NAMALWA (cell line): ENCODE measurements at regions not wholly inside any gene's neighbourhood (a gene's known extent, or its start where the extent isn't known, plus 50 kb on each side); places are given as distances from the start of the nearest gene placed in this dataset.
"Not testable (repeated sequence)": the region's sequence is repeated elsewhere in the genome, so short reads cannot be mapped to it uniquely, and the experiment has no call there.

Experiments
- DNase-seq: peaks from one replicate; pipeline ENCODE4 v3.0.0-alpha.2; 2015; ENCODE audit warnings: low spot score

DNA sequence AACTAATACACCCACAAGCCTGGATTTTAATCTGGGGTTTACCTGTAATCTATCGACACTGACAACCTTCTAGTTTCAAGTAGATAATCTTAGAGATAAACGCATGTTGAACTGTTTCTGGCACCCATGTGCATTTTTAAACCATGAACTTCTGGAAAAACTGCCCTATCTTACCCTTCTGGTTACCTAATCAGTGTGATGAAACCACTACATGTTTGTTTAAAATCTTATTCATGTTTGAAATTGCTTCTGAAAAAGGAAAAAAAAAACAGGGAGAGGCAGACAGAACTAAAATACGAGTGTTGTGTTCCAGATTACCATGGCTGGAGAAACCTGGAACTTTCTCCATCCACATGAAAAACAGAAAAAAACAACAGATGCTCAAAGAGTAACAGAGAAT lies 139.3 kb downstream of the MID1IP1 start:
- no peak for DNase-seq

DNA sequence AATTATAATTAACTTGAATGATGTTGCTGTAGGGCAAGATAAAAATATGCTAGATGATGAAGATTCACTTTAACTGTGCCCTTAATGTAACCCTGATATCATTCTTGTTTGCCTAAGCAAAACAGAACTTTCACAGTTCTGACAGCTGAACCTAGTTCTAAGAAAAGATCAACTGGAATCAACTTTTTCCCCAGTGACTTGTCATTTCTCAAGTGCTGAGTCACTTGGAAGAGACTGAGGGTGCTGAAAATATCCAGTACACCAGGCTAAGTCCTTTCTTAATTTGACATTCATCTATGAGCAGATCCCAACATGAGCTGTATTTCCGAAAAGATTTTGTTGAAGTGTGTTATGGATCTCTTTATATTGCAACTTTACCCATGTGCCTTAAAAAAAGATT lies 140.4 kb downstream of the MID1IP1 start:
- no peak for DNase-seq

DNA sequence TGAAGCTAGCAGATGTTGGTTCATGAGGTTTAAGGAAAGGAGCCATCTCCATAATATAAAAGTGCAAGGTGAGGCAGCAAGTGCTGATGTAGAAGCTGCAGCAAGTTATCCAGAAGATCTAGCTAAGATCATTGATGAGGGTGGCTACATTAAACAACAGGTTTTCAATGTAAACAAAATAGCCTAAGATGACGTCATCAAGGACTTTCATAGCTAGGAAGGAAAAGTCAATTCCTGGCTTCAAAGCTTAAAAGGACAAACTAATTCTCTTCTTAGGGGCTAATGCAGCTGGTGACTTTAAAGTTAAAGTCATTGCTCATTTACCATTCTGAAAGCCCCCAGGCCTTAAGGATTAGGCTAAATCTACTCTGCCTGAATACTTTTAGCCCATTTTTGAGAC lies 141.9 kb downstream of the MID1IP1 start:
- no peak for DNase-seq

DNA sequence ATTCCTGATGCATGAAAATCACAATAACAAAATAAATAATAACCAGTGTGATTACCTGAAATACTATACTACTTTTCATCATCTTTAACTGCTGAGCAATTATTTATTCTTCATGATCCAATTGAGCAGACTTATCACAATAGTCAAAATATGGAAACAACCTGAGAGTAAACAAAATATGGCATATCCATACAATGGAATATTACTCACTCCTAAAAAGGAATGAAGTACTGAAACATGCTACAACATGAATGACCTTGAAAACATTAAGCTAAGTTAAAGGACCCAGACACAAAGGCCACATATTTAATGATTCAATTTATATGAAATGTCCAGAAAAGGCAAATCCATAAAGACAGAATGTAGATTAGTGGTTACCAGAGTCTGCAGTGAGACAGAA lies 146.8 kb downstream of the MID1IP1 start:
- no peak for DNase-seq

DNA sequence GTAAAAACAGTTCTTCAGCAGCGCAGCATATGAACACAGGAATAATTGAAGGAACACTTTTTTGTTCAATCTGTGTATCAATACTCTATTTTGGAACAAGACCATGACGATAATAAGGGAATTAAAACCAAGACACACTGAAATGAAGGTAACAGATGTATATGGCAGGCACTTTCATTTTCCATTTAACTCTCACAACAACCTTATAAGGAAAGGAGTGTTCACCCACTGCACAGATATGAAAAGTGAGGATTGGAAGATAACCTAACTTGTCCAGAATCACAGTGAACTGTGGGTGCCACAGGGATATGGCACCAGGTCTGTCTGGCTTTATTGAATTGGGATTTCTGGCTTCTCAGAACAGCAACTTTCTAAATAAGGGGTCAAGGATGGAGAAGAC lies 153.3 kb downstream of the MID1IP1 start:
- no peak for DNase-seq

DNA sequence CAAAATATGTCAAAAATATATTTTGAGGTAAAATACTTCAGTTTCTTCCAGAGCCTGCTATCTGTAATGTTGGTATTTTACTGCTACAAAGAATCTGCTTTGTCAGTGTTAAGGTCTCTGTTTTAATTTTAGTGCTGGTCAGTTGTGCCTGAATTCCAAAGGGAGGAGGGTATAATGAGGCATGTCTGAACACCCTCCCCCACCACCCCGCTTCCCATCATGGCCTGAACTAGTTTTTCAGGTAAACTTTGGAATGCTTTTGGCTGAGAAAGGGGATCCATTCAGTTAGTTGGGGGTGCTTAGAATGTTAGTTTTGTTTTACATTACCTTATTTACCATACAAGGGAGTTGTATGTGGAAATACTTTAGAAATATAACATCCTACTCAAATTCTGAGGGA lies 158.5 kb downstream of the MID1IP1 start:
- no peak for DNase-seq

DNA sequence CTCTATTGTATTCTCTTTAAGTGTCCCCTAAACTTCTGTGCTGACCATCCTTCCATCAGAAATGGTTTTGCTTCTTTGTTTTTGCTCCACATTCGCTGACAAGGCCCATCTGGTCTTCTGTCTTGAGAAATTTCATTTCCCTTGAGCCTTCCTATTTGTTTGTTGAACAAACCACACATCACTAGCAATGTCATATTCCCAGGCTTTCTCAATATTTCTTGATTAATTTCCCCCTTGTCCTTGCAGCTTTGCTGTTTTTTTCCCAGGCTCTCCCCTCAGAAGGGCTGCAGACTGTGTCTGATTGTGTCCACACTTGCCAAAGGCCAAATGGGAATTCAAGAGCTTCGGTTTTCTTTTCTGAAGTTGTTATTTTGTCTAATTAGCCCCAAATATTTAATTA lies 158.9 kb downstream of the MID1IP1 start:
- peak; percentile 2 for DNase-seq

DNA sequence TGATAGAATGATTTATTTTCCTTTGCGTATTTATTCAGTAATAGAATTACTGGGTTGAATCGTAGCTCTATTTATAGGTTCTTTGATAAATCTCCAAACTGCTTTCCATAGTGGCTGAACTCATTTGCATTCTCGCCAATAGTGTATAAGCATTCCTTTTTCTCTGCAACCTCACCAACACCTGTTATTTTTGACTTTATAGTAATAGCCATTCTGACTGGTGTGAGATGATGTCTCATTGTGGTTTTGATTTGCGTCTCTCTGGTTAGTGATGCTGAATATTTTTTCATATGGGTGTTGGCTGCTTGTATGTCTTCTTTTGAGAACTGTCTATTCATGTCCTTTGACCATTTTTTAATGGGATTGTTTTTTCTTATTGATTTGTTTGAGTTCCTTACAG lies 160.7 kb downstream of the MID1IP1 start:
- DNase-seq, result peak; percentile 25

DNA sequence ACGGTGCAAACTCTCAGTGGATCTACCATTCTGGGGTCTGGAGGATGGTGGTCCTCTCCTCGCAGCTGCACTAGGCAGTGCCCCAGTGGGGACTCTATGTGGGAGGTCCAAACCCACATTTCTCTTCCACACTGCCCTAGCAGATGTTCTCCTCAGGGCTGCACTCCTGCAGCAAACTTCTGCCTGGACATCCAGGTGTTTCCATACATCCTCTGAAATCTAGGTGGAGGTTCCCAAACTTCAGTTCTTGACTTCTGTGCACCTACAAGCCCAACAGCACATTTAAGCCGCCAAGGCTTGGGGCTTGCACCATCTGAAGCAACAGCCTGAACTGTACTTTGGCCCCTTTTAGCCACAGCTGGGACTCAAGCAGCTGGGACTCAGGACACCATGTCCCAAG lies 162.0 kb downstream of the MID1IP1 start:
- not testable (repeated sequence) for DNase-seq

DNA sequence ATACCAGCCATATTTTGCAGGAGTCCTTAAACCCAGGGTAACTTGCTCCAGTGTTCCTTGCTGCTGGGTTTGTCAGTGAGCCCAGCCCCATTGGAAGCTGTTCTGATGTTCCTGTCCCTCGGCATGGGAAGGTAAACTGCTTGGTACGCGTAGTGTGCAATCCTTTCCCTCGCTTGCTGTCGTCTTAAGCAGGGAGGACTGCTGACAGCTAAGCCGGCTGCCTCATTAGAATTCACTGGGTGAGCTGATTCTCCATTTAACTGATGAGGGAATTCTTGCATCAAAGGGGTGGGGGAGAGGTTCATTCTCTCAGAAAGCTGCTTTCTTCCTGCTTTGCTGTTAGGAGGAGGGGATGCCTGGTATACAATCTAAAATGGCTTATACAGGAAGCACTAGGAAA lies 164.6 kb downstream of the MID1IP1 start:
- no peak for DNase-seq

DNA sequence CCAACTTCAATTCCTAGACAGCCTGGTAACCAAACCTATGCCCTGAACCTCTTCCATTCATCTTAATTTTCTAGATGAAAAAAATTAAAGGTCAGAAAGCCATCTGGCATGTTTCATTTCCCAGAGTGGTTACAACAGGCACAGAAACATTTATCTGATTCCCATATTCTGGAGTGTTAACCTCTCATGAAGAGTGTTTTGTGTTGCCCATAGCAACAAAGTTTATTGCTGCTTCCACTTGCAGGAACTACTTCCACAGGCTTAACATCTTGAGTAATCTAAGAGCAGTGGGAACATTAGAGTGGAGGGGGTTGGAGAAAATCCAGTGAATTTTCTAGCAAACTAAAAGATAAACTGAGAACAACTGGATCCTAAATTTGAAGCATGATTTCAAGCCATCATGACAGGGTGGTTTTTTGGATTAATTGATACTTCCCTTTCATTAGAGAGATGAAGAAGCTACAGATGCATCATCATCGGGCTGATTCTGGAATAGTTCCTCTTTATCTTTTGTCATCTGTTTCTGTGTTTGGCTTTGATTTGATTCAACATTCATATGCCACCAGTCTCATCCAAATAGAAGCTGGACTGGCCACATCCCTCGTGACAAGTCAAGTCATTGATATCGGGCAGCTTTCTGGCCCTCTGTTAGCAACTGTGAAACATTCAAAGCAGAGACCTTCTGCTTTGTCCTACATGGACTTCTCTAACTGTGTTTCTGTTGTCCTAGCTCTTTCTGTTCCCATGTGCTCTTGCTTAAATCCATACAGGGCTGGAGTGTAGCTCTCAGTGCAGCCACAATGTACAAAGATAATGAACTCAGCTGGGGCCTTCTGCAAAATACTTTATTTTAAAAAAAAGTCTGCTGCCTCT lies 167.3 kb downstream of the MID1IP1 start:
- DNase-seq, result no peak

DNA sequence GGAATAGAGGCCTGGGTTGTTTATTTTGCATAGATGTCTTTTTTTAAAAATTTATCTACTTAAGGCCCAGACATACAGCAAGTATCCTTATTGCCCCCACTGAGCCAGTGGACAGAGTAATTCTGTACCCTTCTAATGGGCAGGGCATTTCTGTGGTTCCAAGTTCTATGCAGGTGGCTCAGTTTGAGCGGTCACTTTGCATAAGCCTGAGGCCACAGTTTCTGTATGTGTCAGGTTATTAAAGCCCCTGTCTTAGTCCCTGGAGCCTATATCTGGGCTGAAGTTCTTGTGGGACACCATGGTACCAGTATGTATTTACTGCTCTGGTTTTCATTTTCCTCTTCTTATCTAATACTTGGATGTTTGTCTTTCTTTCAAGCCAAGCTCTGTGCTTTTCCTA lies 168.8 kb downstream of the MID1IP1 start:
- DNase-seq, result no peak

DNA sequence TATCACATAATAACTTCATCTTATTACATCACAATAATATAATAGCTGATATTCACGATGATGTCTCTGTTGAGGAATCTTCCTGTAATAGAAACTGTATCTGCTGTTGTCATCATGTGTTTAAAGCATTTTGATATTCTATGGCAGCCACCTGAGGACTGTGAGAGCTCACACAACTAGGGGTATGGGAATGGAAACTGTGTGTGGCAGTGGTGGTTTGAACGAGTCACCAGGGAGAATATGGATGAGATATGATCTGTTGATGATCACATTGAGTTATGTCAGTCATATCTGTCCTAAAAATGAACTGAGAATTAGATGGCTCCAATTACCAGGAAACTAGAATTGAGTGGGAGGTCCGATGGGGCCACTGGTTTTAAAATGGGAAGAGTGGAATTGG lies 169.6 kb downstream of the MID1IP1 start:
- no peak for DNase-seq

DNA sequence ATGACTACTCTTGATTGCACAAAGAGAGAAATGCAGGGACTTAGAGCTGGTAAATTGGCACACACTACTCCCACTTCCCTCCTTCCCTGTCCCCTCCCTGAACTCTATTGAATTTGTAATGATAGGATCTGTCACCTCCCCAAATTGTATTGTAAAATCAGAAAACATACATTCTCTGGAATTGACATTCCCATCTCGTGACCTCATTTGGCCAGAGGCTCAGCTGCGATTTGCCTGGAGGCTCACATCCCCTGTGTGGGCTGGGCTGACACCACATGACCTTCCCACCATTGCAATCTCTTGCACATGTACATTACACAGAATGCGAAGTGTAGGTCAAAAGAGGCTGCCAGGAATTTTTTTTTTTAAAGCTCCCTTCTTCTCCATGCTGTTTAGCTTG lies 172.1 kb downstream of the MID1IP1 start:
- no peak for DNase-seq

DNA sequence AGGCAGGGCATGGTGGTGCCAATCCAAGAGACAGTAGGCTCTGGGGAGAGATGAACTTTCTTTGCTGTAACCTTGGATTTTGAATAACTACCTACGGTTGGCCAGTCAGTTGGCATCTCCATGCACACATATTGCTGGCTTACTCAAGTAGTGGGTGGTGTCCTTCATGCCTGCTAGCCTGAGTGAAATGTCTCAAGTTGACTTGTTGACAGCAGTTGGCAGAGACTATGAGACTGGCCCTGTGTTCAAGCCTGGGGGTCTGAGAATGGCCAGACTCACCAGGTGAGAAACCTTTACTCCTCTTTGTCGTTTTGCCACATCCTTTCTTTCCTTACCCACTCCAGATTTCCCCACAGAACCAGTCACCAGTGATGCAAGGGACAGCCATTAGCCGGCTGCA lies 173.3 kb downstream of the MID1IP1 start:
- no peak for DNase-seq

DNA sequence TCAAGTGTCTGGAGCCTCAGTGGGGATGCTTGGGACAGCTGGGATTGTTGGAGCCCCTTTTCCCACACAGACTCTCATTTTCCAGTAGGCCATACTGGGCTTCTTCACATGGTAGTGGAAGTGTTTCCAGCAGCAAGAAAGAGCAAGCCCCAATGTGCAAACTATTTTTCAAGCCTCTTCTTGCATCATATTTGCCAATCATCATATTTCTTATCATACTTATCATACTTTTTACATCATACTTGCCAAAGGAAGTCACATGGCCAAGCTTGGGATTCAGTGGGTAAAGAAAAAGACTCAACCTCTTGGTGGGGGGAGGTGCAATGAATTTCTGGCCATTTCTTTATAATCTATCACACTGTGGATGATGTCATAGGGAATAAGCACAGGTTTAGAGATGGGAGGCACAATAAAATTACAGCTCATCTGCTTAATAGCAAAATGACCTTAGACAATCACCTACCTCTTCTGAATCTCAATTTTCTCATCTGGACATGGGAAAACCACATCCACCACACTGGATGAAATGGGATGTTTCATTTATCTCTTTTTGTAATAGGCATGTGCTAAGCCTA lies 174.2 kb downstream of the MID1IP1 start:
- no peak for DNase-seq

DNA sequence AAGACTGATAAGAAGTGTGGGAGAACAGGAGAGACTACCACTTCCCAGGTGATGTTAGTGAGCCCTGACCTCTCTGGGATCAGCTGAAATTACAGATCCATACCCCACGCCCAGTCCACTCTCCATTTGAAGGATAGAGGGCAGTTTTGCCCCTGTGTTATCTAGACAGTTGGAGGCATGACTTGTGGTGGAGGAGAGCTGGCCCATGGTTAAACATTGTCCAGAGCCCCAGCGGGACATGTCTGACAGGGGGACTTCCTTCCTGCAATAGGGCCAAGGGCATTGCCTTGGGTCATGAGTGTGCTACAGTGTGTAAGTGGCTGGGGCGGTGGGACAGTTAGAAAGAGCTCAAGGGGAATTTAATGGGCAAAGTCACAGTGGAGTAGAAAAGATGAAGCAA lies 181.1 kb downstream of the MID1IP1 start:
- no peak for DNase-seq

DNA sequence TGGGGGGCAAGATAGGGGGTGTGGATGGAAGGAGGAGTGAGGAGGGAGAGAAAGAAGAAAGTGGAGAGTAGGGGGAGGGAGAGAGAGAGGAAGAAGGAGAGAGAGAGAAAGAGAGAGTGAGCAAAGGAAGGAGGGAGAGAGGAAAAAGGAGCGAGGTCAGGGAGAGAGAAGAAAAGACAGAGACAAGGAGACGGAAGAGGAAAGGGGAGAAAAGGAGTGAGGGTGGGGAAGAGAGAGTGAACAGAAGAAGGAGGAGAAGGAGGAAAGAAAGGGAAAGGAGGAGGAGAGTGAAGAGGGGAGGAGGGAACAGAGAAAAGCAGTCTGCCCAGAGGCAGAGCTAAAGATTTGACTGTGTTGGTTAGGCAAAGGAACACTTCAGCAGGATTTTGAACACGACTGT lies 181.6 kb downstream of the MID1IP1 start:
- DNase-seq, result no peak

DNA sequence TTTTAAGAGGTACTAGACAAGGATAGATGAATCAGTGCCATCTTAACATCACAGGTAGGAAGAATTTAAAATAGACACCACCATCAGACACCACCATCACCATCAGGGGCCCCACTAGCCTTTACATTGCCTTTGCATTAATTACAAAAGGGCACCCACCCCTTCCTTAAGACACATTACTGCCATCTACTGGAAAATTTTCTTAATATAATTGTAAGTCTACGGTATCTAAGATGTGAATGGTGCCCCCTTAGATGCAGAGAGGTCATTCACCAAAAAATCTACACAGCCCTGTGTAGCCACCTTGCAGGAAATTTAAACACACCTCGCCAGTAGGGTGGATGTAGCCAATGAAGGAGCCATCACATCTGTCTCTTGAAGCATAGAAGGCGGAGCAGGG lies 184.1 kb downstream of the MID1IP1 start:
- peak; percentile 68 for DNase-seq

DNA sequence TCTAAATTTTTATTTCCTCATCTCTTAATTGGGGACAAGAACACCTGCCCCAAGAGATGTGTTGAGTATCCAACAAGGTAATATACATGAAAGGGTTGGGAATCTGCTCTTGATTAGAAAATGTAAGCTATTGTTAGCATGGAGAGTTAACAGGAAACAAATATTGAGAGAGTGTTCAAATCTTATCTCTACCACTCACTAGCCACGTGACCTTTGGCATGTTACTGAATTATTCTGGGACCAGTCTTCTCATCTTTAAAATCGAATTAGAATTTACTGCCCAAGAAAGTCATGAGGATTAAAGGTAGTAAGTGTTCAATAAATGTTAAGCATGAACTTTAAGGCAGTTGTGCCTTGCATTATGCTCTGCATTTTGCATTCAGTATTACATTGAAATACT lies 184.7 kb downstream of the MID1IP1 start:
- no peak for DNase-seq

DNA sequence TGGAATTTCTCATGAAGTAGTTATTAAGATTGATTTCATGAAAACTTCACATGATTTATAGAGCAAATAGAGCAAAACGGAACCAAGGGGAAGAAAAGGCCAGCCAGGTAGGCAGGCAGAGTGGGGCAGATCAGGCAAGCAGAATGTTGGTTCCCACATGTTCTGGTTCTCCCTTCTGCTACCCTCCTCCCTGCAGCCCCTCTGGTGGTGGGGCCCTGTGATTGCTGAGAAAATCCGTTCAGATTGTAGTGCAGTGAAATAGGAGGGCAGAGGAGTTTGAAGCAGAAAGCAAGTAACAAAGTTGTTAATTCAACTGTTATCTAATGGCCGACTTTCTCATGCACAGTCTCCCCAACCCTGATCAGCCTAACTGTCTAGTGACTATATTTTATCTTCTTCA lies 185.3 kb downstream of the MID1IP1 start:
- DNase-seq, result peak; percentile 33

DNA sequence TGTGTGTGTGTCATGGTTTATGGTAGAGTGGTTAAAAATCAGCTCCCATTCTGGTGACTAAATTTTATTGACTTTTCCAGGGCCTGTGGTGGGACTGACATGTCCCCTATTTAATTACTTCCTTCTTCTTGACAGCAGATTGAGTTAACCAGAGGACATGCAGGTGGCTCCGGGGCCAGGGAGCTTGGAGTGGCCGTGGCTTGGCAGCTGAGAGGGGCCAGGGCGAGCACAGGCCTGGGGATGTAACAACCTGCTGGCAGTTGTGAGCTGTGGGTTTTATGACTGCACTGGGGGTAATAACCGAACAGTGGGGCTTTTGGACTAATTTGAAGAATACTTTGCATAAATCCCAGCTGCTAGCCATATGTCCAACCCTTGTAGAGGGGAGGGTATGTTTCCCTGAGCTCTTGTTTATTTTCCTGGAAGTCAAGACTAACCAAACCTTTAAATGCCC lies 186.0 kb downstream of the MID1IP1 start:
- no peak for DNase-seq

DNA sequence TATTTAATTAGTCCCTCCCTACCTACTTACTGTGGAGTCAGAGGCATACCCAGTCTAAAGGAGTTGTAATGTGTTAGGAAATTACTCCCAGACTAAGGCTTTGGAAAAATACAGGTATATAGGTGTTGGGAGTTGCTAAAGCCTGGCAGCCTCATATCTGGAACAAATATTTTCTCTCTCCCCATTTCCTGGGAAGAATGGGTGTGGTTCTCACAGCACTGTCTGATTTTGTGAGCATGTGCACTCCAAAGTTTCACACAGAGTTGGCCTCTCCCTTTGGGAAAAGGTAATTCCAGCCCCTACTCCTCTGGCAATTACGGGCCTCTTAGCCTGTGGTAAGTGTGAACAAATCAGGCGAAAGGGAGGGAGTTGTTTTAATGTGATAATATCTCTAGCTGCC lies 187.0 kb downstream of the MID1IP1 start:
- no peak for DNase-seq

DNA sequence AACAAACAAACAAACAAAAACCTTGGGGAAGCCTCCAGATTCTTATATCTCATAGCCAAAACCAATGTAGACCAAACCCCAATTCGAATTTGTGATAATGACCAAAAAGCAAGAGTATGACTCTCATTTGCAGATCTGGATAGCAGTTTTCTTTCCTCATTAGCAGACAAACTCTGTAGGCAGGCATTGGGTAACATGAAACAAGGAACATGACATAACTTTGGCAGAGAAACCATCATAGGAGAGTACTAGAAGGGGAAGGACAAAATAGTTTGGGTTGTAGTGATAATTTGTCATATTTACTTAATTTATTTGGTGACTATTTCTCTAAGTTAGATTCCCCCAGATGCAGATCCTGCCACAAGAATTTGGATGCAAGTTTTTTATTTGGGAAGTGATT lies 187.8 kb downstream of the MID1IP1 start:
- DNase-seq, result no peak
